GM12878 (cell line): ENCODE measurements at regions not wholly inside any gene's neighbourhood (a gene's known extent, or its start where the extent isn't known, plus 50 kb on each side); places are given as distances from the start of the nearest gene placed in this dataset.

ENCODE experiments used
- EZH2 ChIP-seq: IDR thresholded peaks from 2 replicates; pipeline ENCODE4 v1.6.1; 2012; ENCODE audit warnings: low read depth, mild to moderate bottlenecking, control low read depth, inconsistent platforms, low read length, borderline replicate concordance; ENCODE audit not compliant: control insufficient read depth
- FOXM1 ChIP-seq: IDR thresholded peaks from 2 replicates; pipeline ENCODE4 v1.6.1; 2012; ENCODE audit warnings: low read depth, mild to moderate bottlenecking, inconsistent platforms, low read length, moderate library complexity
- GATAD2B ChIP-seq: fragments of 450-650 bp; conservative IDR thresholded peaks from 2 replicates; pipeline ENCODE4 v1.6.1; 2017; ENCODE audit warnings: low read depth, mild to moderate bottlenecking, moderate library complexity
- RCOR1 ChIP-seq: conservative IDR thresholded peaks from 2 replicates; pipeline ENCODE4 v1.6.1; 2012; ENCODE audit warnings: low read depth, low read length, improper control_type of control experiment
- TF ChIP-seq, protein P1 (sequence below), 3 experiments: IDR thresholded peaks in 2 of 3; conservative IDR thresholded peaks in 1 of 3; 2 replicates each; pipeline ENCODE4 v1.5.1; 2011; ENCODE audit warnings: low read depth in 3 of 3, low read length in 3 of 3, mild to moderate bottlenecking in 3 of 3, control low read depth in 2 of 3, moderate library complexity in 2 of 3, inconsistent platforms in 1 of 3, mixed read lengths in 1 of 3; ENCODE audit not compliant: control insufficient read depth in 2 of 3, insufficient read depth in 1 of 3; ENCODE audit errors: extremely low read depth in 1 of 3

DNA sequence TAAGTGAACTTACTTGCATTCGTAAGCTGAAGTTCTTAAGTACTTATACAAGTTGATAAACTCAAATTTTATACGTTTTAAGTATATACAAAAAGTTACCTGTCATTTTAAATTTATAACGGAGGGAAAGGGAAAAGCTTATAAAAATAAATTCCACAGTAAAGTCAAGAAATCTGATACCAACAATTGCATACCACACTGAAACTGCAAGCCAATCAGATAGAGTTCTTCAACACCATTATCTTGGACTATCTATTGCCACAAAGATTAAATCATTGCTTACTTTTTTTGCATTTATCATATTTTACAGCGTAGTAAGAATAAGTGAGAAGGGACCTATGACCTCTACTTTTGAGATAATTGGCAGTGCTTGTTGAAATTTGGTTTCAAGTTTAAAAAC is 386.7 kb downstream of the TFAP2A start:
- TF ChIP-seq GATAD2B (no peak), EZH2 (no peak), FOXM1 (no peak), RCOR1 (no peak)
- TF ChIP-seq, protein P1, sequence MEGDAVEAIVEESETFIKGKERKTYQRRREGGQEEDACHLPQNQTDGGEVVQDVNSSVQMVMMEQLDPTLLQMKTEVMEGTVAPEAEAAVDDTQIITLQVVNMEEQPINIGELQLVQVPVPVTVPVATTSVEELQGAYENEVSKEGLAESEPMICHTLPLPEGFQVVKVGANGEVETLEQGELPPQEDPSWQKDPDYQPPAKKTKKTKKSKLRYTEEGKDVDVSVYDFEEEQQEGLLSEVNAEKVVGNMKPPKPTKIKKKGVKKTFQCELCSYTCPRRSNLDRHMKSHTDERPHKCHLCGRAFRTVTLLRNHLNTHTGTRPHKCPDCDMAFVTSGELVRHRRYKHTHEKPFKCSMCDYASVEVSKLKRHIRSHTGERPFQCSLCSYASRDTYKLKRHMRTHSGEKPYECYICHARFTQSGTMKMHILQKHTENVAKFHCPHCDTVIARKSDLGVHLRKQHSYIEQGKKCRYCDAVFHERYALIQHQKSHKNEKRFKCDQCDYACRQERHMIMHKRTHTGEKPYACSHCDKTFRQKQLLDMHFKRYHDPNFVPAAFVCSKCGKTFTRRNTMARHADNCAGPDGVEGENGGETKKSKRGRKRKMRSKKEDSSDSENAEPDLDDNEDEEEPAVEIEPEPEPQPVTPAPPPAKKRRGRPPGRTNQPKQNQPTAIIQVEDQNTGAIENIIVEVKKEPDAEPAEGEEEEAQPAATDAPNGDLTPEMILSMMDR (IDR thresholded peaks at IDR 0.05 in 2 of 3, conservative IDR thresholded peaks at IDR 0.05 in 1 of 3; ENCODE audit: control insufficient read depth in 2 of 3, extremely low read depth in 1 of 3, insufficient read depth in 1 of 3, low read depth in 3 of 3, low read length in 3 of 3), result no peak
